ENCODE measurements at regions not wholly inside any gene's neighbourhood (a gene's known extent, or its start where the extent isn't known, plus 50 kb on each side); places are given as distances from the start of the nearest gene placed in this dataset.

GRCh38 chr2:37851828-37852584, 73.1 kb upstream of the RMDN2 start:
- no peak for TF ChIP-seq CTCF (conservative IDR thresholded peaks at IDR 0.05; ENCODE audit: low read depth, low read length)
- no peak for TF ChIP-seq EZH2 (IDR thresholded peaks at IDR 0.05; ENCODE audit: borderline replicate concordance, low read depth, low read length, poor library complexity, severe bottlenecking)

Data from A673 (cell line).